HG03095 (cell line): ENCODE measurements at regions not wholly inside any gene's neighbourhood (a gene's known extent, or its start where the extent isn't known, plus 50 kb on each side); places are given as distances from the start of the nearest gene placed in this dataset.

Source experiments
- ATAC-seq: cut with Tn5 transposase; IDR thresholded peaks from one replicate; pipeline ENCODE4 v1.9.1; 2021; ENCODE audit warnings: moderate library complexity; ENCODE audit not compliant: unreplicated experiment

DNA sequence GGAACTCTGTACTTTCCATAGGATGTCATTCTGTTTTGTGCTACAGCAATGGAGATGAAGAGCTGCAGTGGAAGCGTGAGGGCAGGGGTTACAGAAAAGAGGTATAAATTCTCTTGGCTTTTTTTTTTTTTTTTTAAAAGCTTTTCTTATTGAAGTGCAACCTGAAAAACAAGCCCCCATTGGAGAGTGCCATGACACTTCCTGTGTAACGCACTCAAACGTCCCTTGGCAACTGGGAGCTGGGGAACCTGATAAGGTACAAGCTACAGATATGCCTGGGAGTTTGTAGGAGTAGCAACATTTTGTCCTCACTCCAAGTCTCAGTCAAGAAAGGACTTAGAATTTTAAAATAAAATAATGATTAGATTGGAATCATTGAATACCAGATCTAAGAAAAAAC, 512.1 kb downstream of the RPS24 start:
- no peak for ATAC-seq

DNA sequence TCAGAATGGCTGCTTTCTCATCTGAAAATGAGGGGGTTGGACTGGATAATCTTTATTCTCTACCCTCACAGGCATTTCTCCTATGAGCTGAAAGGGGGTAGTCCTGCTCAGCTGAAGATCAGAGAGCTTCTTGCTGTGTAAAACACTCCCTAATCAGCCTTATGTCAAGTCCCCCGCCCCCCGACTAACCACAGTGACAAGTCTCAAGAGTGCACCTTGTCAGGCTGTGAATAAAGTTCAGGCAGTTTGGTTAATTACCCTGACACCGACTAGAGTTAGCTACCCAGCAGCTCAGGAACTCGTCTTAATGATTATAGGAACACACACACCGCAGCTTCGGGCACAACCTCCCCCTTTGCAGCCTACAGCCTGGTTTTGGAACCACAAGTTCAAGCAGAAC, 513.7 kb downstream of the RPS24 start:
- ATAC-seq: no peak

DNA sequence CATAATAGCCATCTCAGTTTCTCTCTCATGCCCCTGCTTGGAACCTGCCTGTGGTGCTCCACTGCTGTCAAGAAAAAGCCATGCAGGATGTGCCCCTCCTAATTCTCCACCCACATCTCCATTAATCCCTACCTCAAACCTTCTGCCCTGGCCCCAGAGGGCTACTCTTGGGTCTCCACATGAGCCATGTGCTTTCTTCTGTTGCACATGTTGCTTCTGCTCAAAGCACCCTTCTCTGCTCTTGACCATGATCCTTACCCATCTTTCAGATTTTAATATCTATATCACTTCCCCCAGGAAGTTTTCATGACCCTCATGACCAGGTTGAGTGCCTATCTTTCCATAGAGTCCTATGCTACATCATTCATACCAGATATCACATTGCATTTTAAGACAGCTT, 514.2 kb downstream of the RPS24 start:
- no peak for ATAC-seq

DNA sequence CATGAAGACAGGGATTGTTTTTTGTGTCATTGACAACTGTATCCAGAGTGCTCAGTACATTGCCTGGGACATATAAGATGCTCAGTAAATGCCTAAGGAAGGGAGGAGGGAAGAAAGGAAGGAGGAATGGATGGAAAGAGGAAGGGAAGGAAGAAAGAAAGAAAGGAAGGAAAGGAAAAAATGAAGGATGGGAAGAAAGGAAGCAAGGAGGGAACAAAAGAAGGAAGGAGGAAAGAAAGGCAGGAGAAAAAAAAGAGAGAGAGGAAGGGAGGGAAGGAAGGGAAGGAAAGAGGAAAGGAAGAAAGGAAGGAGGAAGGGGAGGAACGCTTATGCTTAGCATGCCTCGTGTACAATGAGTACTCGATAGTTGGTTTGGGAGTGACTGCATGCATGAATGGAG, 514.7 kb downstream of the RPS24 start:
- ATAC-seq: no peak

DNA sequence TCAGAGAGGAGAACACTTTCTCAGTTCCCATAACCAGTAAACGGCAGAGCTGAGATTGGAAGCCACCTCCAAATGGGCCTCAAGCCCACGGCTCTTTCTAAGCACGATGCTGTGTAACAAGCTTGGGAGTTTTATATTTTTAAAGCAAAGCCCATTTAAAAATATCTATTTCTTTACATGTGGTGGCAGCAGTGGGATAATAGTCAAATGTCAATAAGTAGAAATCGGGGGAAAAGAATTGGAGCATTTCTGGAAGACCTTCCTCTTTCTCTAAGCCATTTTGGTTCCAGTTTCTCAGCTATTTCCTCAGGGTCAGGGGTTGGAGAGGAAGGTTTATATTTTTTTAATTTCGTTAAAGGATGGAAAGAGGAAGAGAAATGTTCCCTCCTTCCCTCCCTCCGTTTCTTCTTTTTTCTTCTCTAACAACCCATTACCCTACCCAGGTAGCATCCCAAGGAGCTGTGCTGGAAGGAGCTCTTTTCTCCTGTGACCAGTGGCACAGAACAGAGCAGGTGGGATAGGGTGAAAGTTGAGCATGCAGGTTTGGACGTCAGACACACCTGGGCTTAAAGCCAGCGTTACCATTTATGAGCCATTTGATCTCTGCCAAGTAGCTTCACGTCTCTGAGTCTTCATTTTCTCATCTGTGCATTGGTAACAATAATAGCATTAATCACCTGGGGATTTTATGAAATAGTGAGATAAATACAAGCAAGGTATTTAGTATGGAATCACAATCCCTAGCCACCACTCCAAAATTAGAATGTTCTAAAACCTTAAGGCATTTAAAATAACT, 515.7 kb downstream of the RPS24 start:
- ATAC-seq: no peak

DNA sequence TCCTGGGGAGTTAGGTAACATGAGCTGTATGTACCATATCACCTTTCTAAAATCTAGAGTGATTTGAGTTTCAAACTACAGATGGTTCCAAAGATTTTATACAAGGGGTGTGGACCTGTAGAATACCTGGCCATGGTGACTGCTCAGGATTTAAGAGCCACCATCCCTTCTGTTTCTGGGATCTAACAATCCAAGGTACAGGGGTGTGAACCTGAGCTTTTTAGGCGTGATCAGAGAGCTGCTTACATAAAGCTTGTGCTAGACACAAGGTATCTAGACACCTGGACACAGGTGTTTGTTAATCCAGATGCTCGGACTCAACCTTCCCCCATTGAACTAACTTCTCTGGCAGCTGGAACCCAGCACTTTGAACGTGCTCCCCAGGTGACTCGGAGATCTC, 516.4 kb downstream of the RPS24 start:
- no peak for ATAC-seq

DNA sequence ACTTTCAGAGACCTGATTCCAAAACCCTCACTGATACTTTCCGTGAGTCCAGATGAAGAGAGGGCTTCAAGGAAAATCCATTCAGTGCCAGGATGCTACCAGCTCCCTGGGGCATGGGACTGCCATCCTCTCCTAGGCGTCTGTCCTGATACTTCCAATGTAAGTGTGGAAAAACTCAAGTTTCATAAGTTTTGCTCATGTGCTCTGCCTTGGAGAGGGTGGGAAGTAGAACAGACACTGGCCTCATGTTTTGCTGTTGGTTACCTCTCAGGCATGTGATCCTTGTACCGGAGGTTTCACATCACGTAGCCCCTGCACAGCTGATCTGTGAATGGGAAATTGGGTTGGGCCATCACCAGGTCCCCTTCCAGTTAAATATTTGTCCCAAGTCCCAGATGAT, 517.1 kb downstream of the RPS24 start:
- no peak for ATAC-seq

DNA sequence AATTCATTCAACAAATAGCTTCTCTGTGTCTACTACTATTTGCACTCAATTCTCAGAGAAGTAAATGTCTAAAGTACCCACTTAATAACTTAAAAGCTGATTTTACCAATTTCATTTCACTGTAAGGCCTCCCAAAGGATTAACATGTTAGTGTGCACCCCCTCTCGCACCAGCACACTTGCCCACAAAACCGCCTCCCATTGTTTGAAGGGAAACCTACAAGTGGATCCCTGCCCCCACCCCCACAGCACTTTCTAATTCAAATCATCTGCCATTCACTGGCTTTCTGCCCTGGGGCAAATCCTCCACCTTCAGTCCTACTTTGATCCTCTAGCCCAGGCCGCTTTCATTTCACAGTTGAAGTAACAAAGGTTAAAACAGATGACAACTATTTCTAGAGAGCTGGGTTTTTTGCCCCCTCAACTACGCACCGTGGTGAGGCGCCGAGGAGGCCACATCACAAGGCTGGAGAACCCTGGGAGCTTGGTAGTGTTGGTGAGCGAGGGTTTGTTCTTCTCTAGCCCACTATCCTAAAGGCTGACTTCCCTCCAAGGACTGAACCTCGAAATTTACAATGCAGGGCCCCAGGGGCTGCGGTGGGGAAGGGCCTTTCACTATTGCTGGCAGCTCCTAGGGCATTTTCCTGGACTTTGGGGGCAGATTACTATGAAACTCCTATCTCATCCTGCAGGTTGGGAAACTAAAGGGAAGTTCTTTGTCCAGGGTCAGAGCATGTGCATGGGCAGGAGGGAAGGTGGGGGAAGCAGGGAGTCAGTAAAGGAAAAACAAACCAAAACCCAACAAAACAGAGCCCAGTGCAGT, 517.4 kb upstream of the ZMIZ1 start:
- no peak for ATAC-seq

DNA sequence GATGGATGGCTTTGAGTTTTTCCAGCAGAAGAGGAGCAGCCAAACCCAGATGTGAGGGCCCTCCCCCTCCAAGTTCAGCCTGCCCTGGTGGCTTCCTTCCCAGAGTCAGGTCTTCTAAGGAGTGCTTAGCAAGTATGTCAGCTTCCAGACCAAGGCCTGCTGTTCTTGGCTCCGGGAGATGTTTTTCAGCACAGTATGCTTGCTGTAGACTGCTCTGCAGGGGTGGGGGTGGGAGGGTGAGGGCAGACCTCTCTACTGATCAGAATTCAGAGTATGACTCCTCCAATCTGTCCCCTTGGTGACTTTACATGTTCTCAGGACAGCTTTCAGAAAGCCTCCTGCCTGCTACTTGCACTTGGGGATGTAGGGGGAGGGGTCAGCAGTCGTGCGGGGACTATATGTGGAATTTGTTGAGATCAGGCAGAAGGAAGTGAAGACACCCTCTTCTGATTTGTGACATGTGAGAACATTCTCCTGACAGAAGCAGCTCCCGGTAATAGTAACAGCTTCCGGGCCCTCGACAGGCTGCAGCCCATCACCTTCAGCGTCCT, 516.4 kb upstream of the ZMIZ1 start:
- no peak for ATAC-seq

DNA sequence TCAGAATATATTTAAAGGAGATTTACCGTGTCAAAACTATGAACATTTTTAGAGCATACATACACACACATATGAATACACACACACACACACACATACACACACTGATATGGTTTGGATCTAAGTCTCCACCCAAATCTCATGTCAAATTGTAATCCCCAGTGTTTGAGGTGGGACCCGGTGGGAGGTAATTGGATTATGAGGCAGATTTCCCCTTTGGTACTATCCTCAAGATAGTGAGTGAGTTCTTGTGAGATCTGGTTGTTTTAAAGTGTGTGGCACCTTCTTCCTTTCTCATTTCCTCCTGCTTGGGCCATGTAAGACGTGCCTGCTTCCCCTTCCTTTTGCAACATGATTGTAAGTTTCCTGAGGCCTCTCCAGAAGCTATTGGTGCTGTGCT, 515.0 kb upstream of the ZMIZ1 start:
- ATAC-seq: no peak

DNA sequence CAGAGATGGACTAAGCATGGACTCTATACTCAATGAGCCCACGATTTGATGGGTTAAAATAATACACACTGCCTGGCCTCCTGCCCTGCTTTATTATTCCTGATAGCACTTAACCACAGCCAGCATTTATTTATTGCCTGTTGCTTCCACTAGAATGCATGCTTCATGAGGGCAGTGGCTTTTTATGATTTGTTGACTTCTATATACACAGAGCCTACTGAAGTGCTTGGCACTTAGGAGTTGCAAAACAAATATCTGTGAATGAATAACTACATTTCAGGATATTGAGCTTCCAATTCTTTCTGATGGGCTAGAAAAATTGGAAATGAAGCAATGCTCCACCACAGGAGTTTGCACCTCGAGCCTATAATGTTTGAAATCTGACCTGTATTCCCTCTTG, 513.6 kb upstream of the ZMIZ1 start:
- no peak for ATAC-seq

DNA sequence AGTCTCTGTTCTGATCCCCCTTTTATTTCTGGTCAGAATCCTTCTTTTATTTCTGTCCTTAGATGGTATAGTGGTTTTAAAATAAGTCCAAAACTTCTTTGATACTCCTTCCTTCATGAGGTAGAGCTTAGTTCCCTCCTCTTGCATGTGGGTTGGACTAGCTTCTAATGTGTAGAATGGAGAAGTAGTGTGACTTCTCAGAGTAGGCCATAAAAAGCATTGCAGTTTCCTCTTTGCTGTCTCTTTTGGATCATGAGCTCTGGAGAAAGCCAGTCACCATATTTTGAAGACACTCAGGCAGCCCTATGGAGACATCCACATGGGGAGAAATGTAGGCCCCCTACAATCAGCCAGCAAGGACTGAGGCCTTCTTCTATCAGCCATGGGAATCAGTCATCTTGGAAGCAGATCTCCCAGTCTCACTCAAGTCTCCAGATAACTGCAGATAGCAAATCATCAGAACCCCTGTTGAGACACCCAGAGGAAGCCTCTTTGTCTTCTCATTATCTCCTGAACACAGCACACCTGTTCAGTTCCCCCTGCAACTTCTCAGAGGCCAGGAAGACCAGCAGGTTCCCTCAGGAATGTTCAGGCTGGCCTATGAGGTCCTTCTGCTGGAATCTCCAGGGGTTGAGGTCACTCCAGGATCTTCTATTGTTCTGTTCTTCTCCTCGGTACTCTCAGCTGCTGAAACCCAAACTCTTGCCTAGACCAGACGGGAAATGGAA, 511.9 kb upstream of the ZMIZ1 start:
- no peak for ATAC-seq

DNA sequence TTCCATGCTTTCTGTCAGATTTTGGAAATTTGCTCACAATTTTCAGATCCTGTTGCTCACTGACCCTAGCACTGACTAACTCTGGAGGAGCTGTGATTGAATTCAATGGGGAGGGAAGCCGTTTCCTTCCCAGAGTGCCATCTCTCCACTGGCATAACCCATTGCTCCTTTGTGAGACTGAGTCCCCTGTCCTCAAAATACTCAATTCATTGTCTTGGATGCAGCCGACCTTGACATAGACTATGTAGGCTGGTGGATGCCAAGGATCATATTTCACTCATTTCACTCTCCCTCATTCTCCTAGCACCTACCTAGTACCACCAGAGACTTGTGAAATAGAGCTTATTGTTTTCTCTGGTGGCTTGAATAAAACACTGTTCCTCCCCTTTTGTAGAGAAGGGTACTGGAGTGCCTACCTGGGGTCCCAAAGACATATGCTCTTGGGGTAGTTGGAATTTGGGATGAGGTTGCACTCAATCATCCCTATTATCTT, 511.3 kb upstream of the ZMIZ1 start:
- ATAC-seq: no peak

DNA sequence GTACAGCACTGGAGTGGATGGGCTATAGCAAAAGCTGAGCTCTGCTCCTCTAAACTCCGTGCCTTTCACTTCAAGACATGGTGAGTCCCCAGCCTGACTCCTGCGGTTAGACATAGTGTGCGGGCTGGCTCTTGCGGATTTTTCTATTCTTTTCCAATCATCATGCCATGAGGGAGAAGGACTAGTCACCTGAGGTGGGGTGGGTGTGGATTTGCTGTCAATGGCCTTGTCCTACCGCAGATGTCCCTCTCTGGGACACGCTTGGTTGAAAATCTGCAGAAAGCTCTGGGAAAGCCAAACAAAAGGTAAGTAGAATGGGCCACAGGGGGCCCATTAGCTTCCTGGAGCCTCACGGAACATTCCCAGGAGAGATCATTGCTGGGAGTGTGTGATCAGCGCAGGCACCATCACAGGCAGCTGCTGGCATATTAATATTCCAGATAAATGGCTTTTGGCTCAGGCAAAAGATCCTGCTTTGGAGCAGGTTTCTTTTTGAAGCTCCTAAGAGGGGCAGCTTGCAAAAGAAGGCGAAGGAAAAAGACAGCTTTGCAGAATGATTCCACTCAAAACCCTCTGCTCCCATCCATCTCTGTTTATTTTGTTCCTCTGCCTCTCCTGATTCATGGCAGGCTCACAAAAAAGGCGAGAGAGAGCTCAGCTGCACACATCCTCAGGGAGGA, 509.0 kb upstream of the ZMIZ1 start:
- no peak for ATAC-seq

DNA sequence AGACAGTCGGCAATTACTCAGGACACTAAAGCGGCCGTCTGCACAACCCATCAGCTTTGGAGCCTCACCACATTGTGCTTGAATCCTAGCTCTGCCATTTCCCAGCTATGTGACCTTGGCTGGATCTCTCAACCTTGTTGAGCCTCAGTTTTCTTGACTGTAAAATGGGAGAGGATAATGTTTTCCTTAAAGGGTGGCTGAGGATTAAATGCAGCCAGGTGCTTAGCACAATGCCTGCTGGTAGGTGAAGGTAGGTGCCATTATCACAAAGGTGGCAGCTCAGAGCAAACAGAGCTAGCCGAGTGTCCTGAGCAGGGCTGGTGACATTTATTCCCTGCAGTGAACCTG, 508.5 kb upstream of the ZMIZ1 start:
- no peak for ATAC-seq

DNA sequence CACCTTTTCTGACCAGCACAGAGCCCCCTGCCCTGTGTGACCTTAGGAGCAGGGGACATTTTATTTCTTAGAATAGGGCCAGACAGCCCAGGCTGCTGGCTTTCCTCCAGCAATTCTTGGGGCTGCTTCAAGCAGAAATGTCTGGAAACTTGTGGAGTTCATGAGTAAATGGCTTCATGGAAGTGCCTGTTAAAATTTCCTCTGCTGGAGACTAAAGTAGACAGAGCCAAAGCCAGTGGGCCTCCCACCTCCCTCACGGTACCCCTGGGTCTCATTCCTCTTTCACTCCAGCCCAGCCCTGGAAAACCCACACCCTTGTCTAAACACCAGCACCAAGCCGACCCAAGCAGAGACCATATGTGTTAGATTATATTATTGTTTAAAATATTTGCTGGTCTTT, 505.5 kb upstream of the ZMIZ1 start:
- no peak for ATAC-seq

DNA sequence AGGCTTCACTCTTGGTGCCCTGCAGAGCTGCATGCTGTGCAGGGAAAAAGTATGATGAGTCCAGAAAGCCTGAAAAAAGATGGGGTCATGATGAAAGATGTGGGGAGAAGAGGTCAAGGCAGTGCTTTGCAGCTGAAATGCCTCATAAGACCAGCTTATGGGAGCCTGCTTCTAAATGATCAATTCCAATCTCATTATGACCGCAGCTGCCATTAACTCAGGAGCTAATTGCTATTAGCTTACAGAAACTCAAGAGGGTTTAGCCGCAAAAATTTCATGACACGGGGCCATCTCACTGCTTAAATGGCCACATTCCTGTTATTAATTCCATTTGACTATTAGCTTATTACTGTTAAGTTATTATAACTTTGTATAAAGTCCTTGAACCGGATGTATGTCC, 502.9 kb upstream of the ZMIZ1 start:
- ATAC-seq: no peak

DNA sequence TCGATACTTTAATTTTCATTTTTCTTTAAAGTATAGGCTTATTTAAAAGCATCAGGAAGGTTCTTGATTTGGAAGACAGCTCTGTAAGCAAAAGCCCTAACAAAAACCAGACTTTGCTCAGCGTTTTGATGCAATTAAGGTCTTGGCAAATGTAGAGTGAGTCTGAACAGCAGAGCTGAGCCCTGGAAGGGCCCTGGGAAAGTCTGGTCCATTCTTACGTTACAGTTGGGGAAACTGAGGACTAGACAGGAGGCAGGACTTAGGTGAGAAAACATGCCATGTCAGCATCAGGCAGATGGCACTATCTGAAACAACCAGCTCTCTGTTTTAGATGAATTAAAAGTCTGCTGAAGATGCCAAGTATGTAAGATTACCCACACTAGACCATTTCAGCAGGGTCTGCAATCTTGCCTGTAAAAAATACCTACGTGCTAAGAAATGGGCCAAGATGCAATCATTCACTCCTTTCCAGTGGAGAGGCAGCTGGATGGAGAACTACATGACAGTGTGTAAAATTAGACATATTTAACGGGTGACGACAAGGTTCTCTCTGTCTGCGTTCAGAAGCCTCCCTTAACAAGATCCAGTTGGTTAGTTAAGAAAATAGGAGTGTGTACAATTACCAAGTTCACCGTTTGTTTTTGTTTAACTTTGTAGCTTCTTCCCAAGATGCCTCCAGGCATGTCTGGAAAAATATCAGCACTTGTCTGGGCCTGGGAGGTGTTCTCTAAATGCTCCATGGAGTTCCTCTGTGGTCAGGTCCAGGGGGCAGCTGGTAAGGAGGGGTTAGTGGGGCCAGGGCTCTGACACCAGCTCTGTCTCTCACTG, 502.3 kb upstream of the ZMIZ1 start:
- no peak for ATAC-seq

DNA sequence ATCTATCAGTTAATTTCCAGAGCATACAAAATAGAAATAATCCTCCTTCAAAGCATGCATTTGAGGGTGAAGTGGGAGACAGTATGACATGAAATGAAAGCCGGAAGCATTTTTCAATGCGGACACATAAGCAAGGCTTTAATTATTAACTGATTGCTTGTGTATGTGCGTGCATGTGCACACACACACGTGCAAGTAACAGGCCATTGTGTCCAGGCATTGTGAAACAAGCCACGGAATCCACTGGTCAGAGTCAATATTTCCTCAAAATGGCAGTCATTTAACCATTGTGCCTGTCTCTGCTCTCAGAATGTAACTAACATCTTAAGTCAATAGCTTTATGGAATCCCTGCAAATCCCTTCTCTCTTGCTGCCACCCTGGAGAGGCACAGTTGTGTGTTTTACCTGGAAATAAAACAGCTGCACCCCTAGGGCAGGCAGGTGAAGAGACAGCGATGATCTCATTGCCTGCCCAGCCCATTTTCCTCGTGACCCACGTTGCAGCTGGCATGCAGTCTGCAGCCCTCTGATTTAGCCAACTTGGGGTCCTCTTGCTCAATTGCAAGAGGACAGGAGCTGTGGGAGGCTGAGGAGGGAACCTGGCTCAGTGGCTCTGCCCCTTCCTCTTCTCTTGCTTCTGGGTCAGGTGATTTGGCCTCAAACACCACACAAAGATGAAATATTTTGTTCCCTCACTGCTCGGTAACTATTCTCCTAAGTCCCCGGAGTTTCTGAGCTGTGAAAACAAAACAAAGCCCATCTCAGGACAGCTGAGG, 500.9 kb upstream of the ZMIZ1 start:
- no peak for ATAC-seq
